Mucosa of rectum (tissue), 2 donors: ENCODE measurements at regions not wholly inside any gene's neighbourhood (a gene's known extent, or its start where the extent isn't known, plus 50 kb on each side); places are given as distances from the start of the nearest gene placed in this dataset.

Source experiments
- H3K27ac ChIP-seq, 2 donors: one replicate each; pipeline ENCODE4 v1.7.0; 2013; ENCODE audit warnings: inconsistent platforms in 2 of 2, low read depth in 2 of 2, low read length in 2 of 2
- H3K27me3 ChIP-seq, 2 donors: one replicate each; pipeline ENCODE4 v1.7.0; 2013; ENCODE audit warnings: low read length in 2 of 2; ENCODE audit not compliant: control insufficient read depth in 2 of 2, insufficient read depth in 2 of 2
- H3K36me3 ChIP-seq, 2 donors: one replicate each; pipeline ENCODE4 v1.7.0; 2013; ENCODE audit warnings: low read length in 2 of 2; ENCODE audit not compliant: control insufficient read depth in 2 of 2, insufficient read depth in 2 of 2
- H3K4me1 ChIP-seq, 2 donors: one replicate each; pipeline ENCODE4 v1.7.0; 2013; ENCODE audit warnings: low read length in 2 of 2, mild to moderate bottlenecking in 1 of 2; ENCODE audit not compliant: control insufficient read depth in 2 of 2, insufficient read depth in 2 of 2
- H3K4me3 ChIP-seq, 2 donors: one replicate each; pipeline ENCODE4 v1.7.0; 2013; ENCODE audit warnings: low read length in 2 of 2
- H3K9ac ChIP-seq, 2 donors: one replicate each; pipeline ENCODE4 v1.7.0; 2013; ENCODE audit warnings: low read length in 2 of 2, low read depth in 1 of 2, mild to moderate bottlenecking in 1 of 2
- H3K9me3 ChIP-seq, 2 donors: one replicate each; pipeline ENCODE4 v1.7.0; 2013; ENCODE audit warnings: low read length in 2 of 2; ENCODE audit not compliant: control insufficient read depth in 2 of 2
- donor health status: healthy.
- donor health status: Normal muscosa, but diverticular disease.

GRCh38 chr6:91328241-91328640 is 741.4 kb upstream of the MAP3K7 start:
- Histone ChIP-seq H3K4me1 (no peaks in the 10 kb centered on the region), H3K9ac (no peak overlapping the region), H3K4me3 (no peak overlapping the region), H3K27me3 (no peaks in the 10 kb centered on the region), H3K36me3 (no peaks in the 10 kb centered on the region), H3K9me3 (no peaks in the 10 kb centered on the region), H3K27ac (no peak overlapping the region)

- Histone ChIP-seq H3K9me3 (no peaks in the 10 kb centered on the region), H3K27ac (no peak overlapping the region), H3K27me3 (no peaks in the 10 kb centered on the region), H3K36me3 (no peaks in the 10 kb centered on the region), H3K4me3 (no peak overlapping the region), H3K9ac (no peak overlapping the region), H3K4me1 (no peaks in the 10 kb centered on the region)
Observed at GRCh38 chr6:91324711-91325110, 737.8 kb upstream of the MAP3K7 start.

GRCh38 chr6:91317984-91318383 is 731.1 kb upstream of the MAP3K7 start:
- Histone ChIP-seq H3K9ac (no peak overlapping the region), H3K27me3 (no peaks in the 10 kb centered on the region), H3K9me3 (no peaks in the 10 kb centered on the region), H3K4me1 (no peaks in the 10 kb centered on the region), H3K27ac (no peak overlapping the region), H3K36me3 (no peaks in the 10 kb centered on the region), H3K4me3 (no peak overlapping the region)

GRCh38 chr6:91317247-91317835 is 730.5 kb upstream of the MAP3K7 start:
- Histone ChIP-seq H3K4me1 (no peaks in the 10 kb centered on the region), H3K4me3 (no peak overlapping the region), H3K27ac (no peak overlapping the region), H3K9ac (no peak overlapping the region), H3K36me3 (no peaks in the 10 kb centered on the region), H3K27me3 (no peaks in the 10 kb centered on the region), H3K9me3 (no peaks in the 10 kb centered on the region)

GRCh38 chr6:91310178-91310577 is 723.3 kb upstream of the MAP3K7 start:
- no peak overlapping the region for H3K9ac ChIP-seq
- no peak overlapping the region for H3K4me3 ChIP-seq

GRCh38 chr6:91305755-91306154 is 718.9 kb upstream of the MAP3K7 start:
- Histone ChIP-seq H3K4me3 (no peak overlapping the region), H3K27ac (no peak overlapping the region), H3K4me1 (no peaks in the 10 kb centered on the region), H3K9me3 (no peaks in the 10 kb centered on the region), H3K9ac (no peak overlapping the region), H3K27me3 (no peaks in the 10 kb centered on the region), H3K36me3 (no peaks in the 10 kb centered on the region)

More at GRCh38 chr6:91310178-91310577, 723.3 kb upstream of the MAP3K7 start:
- H3K27me3 ChIP-seq, result no peaks in the 10 kb centered on the region
- H3K4me1 ChIP-seq, result no peaks in the 10 kb centered on the region
- no peak overlapping the region for H3K27ac ChIP-seq
- H3K9me3 ChIP-seq, result no peaks in the 10 kb centered on the region
- no peaks in the 10 kb centered on the region for H3K36me3 ChIP-seq

- no peak overlapping the region for H3K4me3 ChIP-seq
- H3K36me3 ChIP-seq, result no peaks in the 10 kb centered on the region
- H3K27me3 ChIP-seq, result no peaks in the 10 kb centered on the region
- no peak overlapping the region for H3K27ac ChIP-seq
- H3K9me3 ChIP-seq, result no peaks in the 10 kb centered on the region
- H3K4me1 ChIP-seq, result no peaks in the 10 kb centered on the region
- H3K9ac ChIP-seq, result no peak overlapping the region
Observed at GRCh38 chr6:91304521-91304920, 717.6 kb upstream of the MAP3K7 start.

- H3K9ac ChIP-seq, result no peak overlapping the region
- no peaks in the 10 kb centered on the region for H3K36me3 ChIP-seq
- no peak overlapping the region for H3K4me3 ChIP-seq
- no peak overlapping the region for H3K27ac ChIP-seq
- H3K27me3 ChIP-seq, result no peaks in the 10 kb centered on the region
- H3K4me1 ChIP-seq, result no peaks in the 10 kb centered on the region
- H3K9me3 ChIP-seq, result no peaks in the 10 kb centered on the region
Observed at GRCh38 chr6:91303326-91303725, 716.5 kb upstream of the MAP3K7 start.

GRCh38 chr6:91299544-91300491 is 712.9 kb upstream of the MAP3K7 start:
- Histone ChIP-seq H3K36me3 (no peaks in the 10 kb centered on the region), H3K4me1 (no peaks in the 10 kb centered on the region), H3K9me3 (no peaks in the 10 kb centered on the region), H3K4me3 (no peak overlapping the region), H3K9ac (no peak overlapping the region), H3K27ac (peak overlapping the region in 1 of 2 donors; percentile 45), H3K27me3 (no peaks in the 10 kb centered on the region)

- H3K27me3 ChIP-seq, result no peaks in the 10 kb centered on the region
- no peaks in the 10 kb centered on the region for H3K4me1 ChIP-seq
- peak overlapping the region in 1 of 2 donors; percentile 37 for H3K27ac ChIP-seq
- no peaks in the 10 kb centered on the region for H3K36me3 ChIP-seq
- no peak overlapping the region for H3K4me3 ChIP-seq
- no peak overlapping the region for H3K9ac ChIP-seq
- no peaks in the 10 kb centered on the region for H3K9me3 ChIP-seq
Observed at GRCh38 chr6:91298543-91299145, 711.8 kb upstream of the MAP3K7 start.
